Ovary (tissue), 7 donors: ENCODE measurements at regions not wholly inside any gene's neighbourhood (a gene's known extent, or its start where the extent isn't known, plus 50 kb on each side); places are given as distances from the start of the nearest gene placed in this dataset.
"Not testable (repeated sequence)": the region's sequence is repeated elsewhere in the genome, so short reads cannot be mapped to it uniquely, and the experiment has no call there.

Source experiments
- DNase-seq, 5 donors: peaks; one replicate each; pipeline ENCODE4 v3.0.0-alpha.2; 2019 to 2020
- H3K27ac ChIP-seq, 2 donors: fragments of 200-600 bp; one replicate each; pipeline versions ENCODE4 v1.5.1 to v1.8.0; 2019 to 2022
- H3K27me3 ChIP-seq: fragments of 200-600 bp; one replicate; pipeline ENCODE4 v1.8.0; 2022
- H3K36me3 ChIP-seq: fragments of 200-600 bp; sonication (generic); one replicate; pipeline ENCODE4 v1.5.1; 2019
- H3K4me1 ChIP-seq: one replicate; pipeline ENCODE4 v1.8.1; 2013; ENCODE audit warnings: mild to moderate bottlenecking, moderate library complexity; ENCODE audit not compliant: insufficient read depth
- H3K4me3 ChIP-seq: fragments of 200-600 bp; sonication (generic); one replicate; pipeline ENCODE4 v1.5.1; 2017
- H3K9me3 ChIP-seq, 2 donors: fragments of 200-600 bp in 1 of 2; sonication (generic) in 1 of 2; one replicate each; pipeline versions ENCODE4 v1.5.1 to v1.8.1; 2013 to 2019; ENCODE audit warnings: mild to moderate bottlenecking in 1 of 2, moderate library complexity in 1 of 2
- CTCF ChIP-seq, 3 donors: fragments of 450-650 bp in 2 of 3; fragments of 200-600 bp in 1 of 3; IDR thresholded peaks; one replicate each; pipeline versions ENCODE4 v1.5.1 to v1.8.0; 2016 to 2022; ENCODE audit warnings: antibody characterized with exemption in 3 of 3, mild to moderate bottlenecking in 1 of 3
- EP300 ChIP-seq: sonication (generic); formaldehyde crosslinking; IDR thresholded peaks from one replicate; pipeline ENCODE4 v1.6.1; 2017; ENCODE audit warnings: antibody characterized with exemption
- POLR2A ChIP-seq: fragments of 450-650 bp; IDR thresholded peaks from one replicate; pipeline ENCODE4 v1.6.1; 2017; ENCODE audit warnings: antibody characterized with exemption, mild to moderate bottlenecking, moderate library complexity
- WGBS, 3 donors: extraction: QIAGEN DNeasy Blood & Tissue Kit in 1 of 3; methylation state at CpG; one replicate each; pipeline versions ENCODE4 v1.1.5 to v1.1.7; 2013 to 2017; 5-methylcytosine and 5-hydroxymethylcytosine counted together
- intact Hi-C, 4 donors: fragments of 100-400 bp; cut with DNase I; formaldehyde crosslinking; loops; one replicate each; pipeline versions ENCODE4 v1.11.0 to v1.15.1; 2022 to 2023
- donor health status: DM: no; HTN: no; CAD: no; lungs with moderate emphysema.
- donor health status: DM: no; HTN: no; CAD: no.
- donor health status: Bipolar disorder and iron deficiency.
- donor health status: DM: no; HTN: no; CAD: no.
- donor health status: DM: yes; HTN: yes; CAD: no.

DNA sequence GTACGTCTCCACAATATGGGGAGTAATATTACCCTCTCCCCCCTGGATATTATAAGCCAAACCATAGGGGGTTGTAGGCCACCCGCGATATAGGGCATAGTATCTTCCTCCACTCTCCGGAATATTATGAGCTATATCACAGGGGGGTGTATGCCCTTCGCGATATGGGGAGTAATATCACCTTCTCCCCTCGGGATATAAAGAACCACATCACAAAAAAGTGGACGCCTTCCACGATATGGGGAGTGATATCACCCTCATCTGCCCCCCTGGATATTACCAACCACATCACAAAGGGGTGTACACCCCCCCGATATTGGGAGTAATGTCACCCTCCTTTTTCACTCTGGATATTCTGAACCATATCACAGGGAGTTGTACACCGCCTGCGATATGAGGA lies 65.5 kb upstream of the CEACAM21 start:
- Histone ChIP-seq H3K36me3 (no peaks in the 10 kb centered on the region), H3K9me3 (no peaks in the 10 kb centered on the region), H3K27me3 (no peaks in the 10 kb centered on the region), H3K4me3 (no peak overlapping the region), H3K27ac (no peak overlapping the region), H3K4me1 (no peaks in the 10 kb centered on the region)
- intact Hi-C loops = no loop called here
- WGBS, 3 donors = 64 to 70% (median 68%) methylated on average over 12 of the region's 12 CpGs
- no peak for DNase-seq
- no peak for TF ChIP-seq CTCF (IDR thresholded peaks at IDR 0.05)
- TF ChIP-seq POLR2A = no peak
- TF ChIP-seq EP300 = no peak

GRCh38 chr19:41511628-41512027 lies 64.3 kb upstream of the CEACAM21 start:
- 60 to 64% (median 62%) methylated on average over 8 of the region's 8 CpGs for WGBS, 3 donors
- no peaks in the 10 kb centered on the region for H3K27me3 ChIP-seq

DNA sequence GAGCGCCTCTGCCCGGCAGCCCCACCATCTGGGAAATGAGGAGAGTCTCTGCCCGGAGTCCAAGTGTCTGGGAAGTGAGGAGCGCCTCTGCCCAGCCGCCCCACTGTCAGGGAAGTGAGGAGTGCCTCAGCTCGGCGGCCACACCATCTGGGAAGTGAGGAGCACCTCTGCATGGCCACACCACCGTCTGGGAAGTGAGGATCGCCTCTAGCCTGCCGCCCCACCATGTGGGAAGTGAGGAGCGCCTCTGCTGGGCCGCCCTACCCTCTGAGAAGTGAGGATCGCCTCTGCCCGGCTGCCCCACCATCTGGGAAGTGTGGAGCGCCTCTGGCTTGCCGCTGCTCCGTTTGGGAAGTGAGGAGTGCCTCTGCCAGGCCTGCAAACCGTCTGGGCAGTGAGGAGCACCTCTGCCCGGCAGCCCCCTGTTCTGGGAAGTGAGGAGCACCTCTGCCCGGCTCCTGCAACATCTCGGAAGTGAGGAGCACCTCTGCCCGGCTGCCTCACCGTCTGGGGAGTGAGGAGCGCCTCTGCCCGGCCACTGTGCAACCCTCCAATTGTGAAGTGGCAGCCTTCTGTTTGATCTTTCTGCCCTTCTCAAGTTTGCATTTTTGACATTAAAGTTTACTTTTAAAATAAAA lies 60.8 kb upstream of the CEACAM21 start:
- 49 to 60% (median 56%) methylated on average over 19 to 25 of the region's 25 CpGs for WGBS, 3 donors
- no peaks in the 10 kb centered on the region for H3K27me3 ChIP-seq

More at GRCh38 chr19:41511628-41512027, 64.3 kb upstream of the CEACAM21 start:
- no peak for TF ChIP-seq EP300
- TF ChIP-seq POLR2A = no peak
- H3K9me3 ChIP-seq = no peaks in the 10 kb centered on the region
- intact Hi-C loops = no loop called here
- no peaks in the 10 kb centered on the region for H3K36me3 ChIP-seq
- no peak overlapping the region for H3K4me3 ChIP-seq
- DNase-seq = no peak
- no peak overlapping the region for H3K27ac ChIP-seq
- no peaks in the 10 kb centered on the region for H3K4me1 ChIP-seq

GRCh38 chr19:41516292-41517171 lies 59.4 kb upstream of the CEACAM21 start:
- 53 to 65% (median 64%) methylated on average over 19 of the region's 19 CpGs for WGBS, 3 donors
- DNase-seq, H3K36me3 ChIP-seq, intact Hi-C loops, H3K27me3 ChIP-seq, H3K4me3 ChIP-seq, H3K4me1 ChIP-seq, H3K9me3 ChIP-seq, H3K27ac ChIP-seq: not testable (repeated sequence)

More for the DNA sequence above, 60.8 kb upstream of the CEACAM21 start:
- TF ChIP-seq POLR2A (no peak), EP300 (no peak), CTCF (IDR thresholded peaks at IDR 0.05) (no peak)
- Histone ChIP-seq H3K27ac (no peak overlapping the region), H3K4me1 (no peaks in the 10 kb centered on the region), H3K4me3 (no peak overlapping the region), H3K36me3 (no peaks in the 10 kb centered on the region), H3K9me3 (no peaks in the 10 kb centered on the region)
- DNase-seq = no peak
- intact Hi-C loops = no loop called here

GRCh38 chr19:41518141-41518540 lies 57.8 kb upstream of the CEACAM21 start:
- no peak overlapping the region for H3K27ac ChIP-seq
- no peak for DNase-seq
- 63 to 77% (median 77%) methylated on average over 3 of the region's 3 CpGs for whole genome bisulfite sequencing, 3 donors
- no peaks in the 10 kb centered on the region for H3K9me3 ChIP-seq
- H3K27me3 ChIP-seq = no peaks in the 10 kb centered on the region
- no peaks in the 10 kb centered on the region for H3K4me1 ChIP-seq
- H3K36me3 ChIP-seq = no peaks in the 10 kb centered on the region
- H3K4me3 ChIP-seq = no peak overlapping the region
- intact Hi-C loops = no loop called here
- no peak for TF ChIP-seq POLR2A
- TF ChIP-seq EP300 = no peak
- no peak for TF ChIP-seq CTCF (IDR thresholded peaks at IDR 0.05)

DNA sequence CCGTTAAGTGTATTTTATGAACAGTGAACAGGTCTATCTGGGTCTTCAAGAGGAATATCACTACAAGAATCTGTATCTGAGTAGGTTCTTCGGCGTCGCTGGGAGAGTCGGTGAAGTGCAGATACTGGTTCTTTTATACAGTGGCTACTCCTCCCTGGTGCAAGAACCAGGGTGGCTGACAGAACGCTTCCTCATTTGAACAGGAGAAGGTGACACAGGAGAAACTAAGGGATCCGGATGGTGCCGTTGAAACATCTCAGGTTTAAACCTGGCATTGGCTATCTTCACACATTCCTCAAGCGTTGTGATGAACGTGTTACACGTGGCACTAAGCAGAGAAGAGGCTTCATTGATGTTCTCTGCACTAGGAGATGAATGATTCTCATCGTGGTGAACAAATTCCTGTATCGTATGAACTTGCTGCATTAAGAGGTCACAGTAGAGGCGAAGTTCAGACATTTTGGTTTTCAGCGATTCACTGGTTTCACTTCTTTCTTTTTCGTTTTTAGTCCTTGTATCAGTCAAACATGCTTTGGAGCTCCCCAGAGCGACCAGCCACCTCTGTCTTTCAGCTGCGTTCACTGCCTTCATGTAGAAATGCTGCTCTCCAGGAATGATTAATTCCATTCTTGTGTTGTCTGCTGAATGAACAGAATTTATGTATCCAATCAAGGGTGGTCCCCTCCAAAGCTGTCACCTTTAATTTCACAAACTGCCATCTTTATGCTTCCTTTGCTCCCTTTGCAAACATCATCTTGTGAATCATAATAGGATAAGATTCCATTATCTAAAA lies 54.6 kb upstream of the CEACAM21 start:
- H3K4me3 ChIP-seq, DNase-seq, H3K9me3 ChIP-seq, H3K4me1 ChIP-seq, H3K27me3 ChIP-seq, H3K36me3 ChIP-seq, H3K27ac ChIP-seq, intact Hi-C loops: not testable (repeated sequence)
- WGBS, 3 donors = 45 to 57% (median 55%) methylated on average over 18 of the region's 18 CpGs
